GM18861 (cell line): ENCODE measurements at regions not wholly inside any gene's neighbourhood (a gene's known extent, or its start where the extent isn't known, plus 50 kb on each side); places are given as distances from the start of the nearest gene placed in this dataset.
"Not testable (repeated sequence)": the region's sequence is repeated elsewhere in the genome, so short reads cannot be mapped to it uniquely, and the experiment has no call there.

Experiments
- ATAC-seq: cut with Tn5 transposase; IDR thresholded peaks from one replicate; pipeline ENCODE4 v1.9.1; 2021; ENCODE audit not compliant: unreplicated experiment

DNA sequence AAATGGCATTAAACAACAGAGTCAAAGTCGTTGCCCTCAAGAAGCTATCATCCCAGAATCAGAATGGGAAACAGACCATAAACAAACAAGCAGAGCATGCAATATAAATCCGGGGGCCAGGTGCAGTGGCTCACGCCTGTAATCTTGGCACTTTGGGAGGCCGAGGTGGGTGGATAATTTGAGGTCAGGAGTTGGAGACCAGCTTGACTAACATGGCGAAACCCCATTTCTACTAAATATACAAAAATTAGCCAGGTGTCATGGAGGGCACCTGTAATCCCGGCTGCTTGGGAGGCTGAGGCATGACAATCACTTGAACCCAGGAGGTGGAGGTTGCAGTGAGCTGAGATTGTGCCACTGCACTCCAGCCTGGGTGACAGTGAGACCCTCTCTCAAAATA lies 249.8 kb downstream of the CYRIA start:
- ATAC-seq: not testable (repeated sequence)

DNA sequence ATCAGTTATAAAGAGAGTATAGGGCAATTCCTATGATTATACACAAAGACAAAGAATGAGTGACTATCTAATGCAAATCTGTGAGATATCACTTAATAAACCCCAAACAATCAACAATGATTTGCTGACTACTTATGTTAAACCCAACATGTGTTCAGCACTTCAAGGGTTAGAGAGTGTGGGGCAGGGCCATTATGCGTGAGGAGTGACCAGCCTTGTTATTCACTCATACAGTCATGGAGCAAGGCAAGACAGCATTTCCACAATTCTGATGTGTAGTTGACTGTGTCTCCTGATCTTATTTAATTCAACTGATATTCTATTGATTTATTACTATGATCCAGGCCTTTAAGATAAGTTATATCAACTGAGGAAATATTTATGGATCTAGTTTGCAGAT lies 251.7 kb downstream of the CYRIA start:
- no peak for ATAC-seq

DNA sequence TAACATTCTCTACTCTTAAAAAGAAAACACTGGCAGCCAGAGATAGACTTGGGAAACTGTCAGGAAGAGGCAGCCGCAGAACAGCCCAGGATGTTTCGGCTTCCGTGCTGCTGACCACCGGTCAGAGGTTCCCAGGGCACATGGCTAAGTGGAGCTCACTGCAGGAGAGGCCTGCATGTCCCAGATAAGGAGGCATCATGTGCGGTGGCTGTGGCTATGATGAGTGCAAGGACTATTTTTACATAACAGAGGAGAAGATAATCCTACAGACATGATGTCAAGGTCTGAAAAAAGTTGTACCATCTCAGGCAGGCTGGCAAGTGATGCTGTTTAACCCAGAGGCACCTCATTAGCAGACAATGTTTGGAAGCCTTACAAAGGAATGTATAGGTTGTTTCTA lies 252.3 kb downstream of the CYRIA start:
- no peak for ATAC-seq

DNA sequence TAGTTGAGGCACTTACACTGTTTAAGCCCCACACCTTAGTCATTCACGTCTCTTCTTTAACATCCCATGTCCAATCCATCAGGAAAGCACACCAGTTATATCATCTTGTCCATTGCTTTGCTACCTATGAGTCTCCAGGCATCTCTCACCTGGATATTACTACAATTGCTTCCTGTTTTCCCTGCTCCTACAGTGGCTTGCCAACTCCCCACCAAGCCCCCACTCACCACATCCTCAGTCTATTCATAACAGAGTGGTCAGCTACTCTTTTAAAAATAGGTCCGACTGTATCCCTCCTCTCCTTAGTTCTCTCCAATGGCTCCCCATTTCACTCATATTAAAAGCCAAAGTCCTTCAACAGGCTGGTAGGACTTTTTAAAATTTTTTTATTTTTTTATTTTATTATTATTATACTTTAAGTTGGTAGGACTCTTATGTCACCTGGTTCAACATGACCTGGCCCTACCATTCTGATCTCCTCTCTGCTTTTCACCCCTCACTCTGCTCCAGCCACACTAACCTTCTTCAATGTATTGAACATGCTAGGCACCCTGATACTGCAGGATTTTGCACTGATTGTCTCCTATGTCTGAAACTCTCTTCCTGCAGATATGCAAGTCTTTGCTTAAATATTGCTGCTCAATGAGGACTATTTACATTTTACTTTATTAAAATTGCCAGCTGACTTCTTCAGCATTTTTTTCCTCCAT lies 253.2 kb downstream of the CYRIA start:
- ATAC-seq: no peak

DNA sequence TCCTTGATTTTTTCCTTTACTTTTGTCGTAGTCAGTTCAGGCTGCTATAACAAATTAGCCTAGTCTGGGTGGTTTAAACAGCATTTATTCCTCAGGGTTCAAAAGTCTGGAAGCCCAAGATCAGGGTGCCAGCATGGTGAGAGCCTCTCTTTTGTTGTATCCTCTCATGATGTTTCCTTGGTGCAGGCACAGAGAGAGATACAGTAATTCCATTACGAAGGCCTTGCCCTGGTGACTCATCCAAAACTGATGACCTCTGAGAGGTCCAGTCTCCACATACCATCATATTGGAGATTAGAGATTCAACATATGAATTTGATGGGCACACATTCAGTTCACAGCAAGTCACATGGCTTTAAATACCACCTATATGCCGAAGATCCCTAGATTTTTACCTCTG lies 253.8 kb downstream of the CYRIA start:
- ATAC-seq: no peak

DNA sequence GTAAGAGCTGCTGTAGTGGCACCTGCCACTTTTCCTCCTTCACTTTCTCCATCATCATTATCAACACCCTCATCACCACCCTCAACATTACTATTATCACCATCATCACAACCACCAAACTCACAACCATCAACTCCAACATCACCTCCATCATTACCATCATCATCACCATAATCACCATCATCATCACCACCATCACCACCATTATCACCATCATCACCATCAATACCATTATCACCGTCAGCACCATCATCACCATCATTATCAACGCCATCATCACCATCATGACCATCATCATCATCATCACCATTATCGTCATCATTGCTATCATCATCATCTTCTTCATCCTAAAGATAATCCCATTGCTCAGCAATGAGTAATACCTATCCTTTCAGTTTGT lies 255.8 kb downstream of the CYRIA start:
- no peak for ATAC-seq

DNA sequence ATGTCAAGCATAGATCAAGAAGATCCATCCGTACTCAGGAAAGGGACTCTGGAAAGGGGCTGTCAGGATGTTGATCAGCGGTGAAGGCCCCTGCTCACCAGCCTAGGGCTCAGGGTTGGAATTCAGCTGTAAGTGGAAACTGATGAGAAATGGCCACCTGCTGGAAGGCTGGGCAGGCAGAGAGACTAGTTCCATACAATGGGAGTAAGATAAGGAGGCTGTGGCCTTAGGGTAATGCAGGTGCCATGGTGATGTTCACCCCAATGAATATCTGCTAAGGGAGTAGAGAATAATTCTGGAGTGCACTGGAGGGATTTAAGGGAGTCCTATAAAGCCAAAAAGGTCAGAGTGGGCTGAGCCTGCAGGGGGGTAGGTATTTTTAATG lies 256.6 kb downstream of the CYRIA start:
- ATAC-seq: no peak

DNA sequence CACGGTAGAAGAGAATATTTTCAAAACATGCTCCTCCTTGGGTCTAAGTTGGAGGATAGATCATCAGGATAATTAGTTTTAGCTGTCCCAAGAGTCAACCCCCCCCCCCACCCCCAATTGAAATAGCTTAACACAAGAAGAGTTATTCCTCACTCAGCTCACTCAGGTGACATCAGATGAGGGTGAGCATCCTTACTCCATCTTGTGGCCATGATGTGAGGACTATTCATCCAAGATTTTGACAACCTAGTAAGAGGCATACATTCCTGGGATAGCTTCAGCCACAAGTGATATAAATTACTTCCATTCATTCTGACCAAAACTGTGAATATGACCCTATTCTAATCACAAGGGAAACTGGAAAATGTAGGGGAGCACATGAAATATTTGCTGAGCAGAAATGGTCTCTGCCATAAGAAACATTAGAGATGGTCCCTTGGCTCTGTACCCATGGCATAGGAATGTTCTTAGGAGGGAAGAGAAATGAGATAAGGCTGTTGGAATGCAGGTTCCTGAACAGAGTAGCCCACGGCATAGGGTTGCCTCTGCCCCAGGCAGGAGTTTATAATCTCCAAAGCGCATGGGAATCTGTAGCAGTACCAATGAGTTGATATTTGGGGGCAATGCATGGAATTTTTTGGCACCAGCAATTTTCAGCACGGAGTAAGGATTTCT lies 257.2 kb downstream of the CYRIA start:
- no peak for ATAC-seq

DNA sequence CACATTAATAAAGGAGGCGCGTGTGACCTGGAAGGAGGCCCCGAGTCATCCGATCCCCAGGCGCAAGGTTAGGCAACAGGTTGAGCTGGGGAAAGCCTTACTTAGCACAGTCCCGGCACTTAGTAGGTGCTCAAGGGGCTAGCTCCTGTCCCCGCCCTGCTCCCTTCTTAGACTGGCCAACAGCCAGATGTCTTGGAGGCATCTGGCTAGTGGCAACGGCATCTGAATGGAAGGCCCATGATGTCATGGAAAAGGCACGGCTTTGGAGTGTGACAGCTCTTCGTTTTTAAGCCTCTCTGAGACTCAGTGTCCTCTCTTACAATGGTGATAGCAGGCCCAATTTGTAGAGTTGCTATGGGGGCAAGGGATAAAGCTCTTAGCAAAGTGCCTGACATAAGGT lies 258.3 kb downstream of the CYRIA start:
- ATAC-seq: no peak

DNA sequence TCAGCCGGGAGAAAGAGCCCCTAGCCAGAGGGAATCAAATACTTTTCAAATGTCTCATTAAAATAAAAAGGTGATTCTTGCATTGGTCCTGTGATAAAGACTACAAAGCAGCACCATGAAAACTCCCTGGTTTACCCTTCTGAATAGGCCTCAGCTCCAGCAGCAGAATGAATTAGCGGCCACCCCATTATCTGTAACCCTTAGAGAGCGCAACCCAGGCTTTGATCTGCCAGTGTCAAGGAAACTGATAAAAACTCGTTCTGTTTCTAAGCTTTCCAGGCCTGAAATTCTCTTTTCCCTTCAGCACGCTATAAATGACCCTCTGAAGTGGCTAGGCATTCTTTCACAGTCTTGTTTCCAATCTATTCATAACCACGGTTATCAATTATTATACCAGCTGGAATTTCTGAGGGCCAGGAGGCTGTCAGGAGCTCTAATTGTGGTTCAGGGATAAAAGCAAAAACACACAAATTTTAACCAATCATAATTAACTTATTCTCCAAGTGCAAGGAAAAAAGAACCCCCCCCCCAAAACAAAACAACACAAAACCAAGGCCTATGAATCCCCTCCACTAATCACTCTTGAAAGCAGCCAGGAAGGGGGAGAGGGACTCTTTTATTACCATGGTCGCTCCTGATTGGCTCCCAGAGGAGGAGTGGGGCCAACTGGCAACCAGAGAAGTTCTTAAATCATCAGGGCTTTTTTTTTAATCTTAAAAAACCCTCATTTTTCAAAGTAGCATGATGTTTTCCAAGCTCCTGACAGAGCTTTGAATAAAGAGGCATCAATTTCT lies 258.9 kb downstream of the CYRIA start:
- ATAC-seq: no peak

DNA sequence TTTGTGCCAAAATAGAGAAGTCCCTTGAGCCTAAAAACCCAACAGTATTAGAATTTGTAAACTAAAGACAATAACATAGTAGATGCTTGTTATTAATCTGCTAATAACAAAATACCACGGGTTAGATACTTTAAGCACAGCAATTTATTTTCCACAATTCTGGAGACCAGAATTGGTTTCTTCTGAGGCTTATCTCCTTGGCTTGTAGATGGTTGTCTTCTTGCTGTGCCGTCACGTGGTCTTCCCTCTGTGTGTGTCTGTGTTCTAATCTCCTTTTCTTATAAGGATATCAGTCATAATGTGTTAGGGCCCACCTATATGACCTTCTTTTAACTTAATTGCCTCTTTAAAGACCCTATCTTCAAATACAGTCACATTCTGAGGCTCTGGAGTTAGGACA lies 260.1 kb downstream of the CYRIA start:
- ATAC-seq: no peak

DNA sequence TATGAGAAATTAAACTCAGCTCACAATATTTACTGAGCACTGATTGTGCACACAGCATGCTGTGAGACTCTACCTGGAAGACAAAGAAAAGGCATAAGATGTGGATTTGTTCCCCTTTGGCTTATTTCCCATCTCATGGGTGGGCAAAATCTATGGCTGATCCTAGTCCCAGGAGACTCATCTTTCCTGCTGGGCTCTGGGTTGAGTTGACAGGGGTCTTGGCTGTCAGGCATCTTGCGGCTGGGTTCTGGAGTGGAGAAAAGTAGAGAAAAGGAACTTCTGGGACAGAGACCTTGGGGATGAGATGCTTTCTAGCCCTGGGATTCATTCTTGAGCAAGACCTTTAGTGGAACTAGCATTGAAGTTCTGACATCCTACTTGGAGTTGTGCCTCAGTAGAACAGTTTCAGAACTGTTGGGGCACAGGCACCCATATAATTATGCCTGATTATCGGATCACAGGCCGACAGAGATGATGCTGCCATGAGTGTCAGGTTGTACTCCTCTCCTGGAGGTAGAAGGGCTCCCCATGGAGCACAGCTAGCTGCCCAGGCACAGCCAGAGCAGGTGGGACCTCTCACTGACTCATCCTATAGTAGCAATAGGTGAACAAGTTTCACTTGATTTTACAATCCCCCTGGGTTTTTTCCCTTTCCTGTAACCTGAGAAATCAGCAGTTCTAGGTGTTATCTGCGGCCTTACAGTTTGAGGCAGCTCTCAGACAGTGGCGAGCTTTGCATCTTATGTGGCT lies 260.9 kb downstream of the CYRIA start:
- no peak for ATAC-seq

DNA sequence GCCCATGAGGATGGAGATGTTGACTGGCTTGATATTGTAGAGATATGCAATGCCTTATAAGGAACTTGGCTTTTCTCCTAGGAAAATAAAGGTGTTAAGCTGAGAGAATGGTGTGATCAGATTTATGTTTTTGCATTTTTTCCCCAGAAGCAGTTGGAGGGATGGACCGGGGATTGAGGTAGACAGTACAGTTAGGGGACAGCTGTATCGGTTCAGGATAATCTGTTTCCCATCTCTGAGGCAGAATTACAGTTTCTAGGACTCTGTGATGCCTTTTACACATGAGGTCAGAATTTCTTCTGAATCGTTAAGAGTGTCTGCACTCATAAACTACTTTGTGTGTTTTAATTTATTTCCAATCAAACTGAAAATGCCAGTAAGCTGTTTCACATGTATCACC lies 261.5 kb downstream of the CYRIA start:
- no peak for ATAC-seq

DNA sequence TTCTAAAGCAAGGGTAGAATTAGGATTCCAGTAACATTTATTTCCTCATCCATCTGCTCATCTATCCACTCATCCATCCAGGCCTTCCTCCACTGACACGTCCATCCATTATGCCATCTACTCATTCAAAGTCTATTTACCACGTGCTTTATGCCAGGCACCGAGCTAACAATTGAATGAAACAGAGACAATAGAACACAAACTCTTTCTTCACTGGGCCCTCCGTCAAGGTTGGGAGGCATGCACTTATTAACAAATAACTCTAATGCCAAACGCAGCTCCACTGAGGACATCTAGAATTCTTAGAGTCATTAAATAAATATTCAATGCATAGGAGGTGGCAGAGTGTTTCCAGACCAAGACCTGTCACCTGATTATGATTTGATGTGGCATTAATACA lies 262.7 kb downstream of the CYRIA start:
- no peak for ATAC-seq

DNA sequence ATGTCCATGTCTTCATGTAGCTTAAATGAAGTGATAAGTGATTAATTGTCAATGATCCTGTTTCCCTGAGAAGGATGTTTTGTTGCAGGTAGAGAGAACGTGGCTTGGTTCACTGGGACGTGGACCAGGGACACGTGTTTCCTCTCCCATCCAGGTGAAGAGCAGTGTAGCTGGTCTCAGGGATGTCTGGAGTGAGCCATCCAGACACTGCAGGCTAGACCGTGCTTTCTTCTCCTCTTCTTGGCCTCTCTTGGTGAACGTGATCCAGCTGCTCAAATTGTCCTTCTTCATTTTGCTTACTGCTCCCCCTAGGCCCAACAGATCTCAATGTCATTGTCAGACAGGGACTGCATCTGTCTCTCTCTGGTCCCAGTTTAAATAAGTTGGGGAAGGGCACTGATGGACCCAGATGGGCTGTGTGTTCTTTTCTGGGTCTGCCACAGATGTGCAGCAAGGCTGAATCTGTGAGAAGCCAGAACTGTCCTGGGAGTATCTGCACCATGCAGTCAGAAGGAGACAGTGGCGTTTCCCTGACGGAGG lies 263.8 kb downstream of the CYRIA start:
- ATAC-seq: no peak

DNA sequence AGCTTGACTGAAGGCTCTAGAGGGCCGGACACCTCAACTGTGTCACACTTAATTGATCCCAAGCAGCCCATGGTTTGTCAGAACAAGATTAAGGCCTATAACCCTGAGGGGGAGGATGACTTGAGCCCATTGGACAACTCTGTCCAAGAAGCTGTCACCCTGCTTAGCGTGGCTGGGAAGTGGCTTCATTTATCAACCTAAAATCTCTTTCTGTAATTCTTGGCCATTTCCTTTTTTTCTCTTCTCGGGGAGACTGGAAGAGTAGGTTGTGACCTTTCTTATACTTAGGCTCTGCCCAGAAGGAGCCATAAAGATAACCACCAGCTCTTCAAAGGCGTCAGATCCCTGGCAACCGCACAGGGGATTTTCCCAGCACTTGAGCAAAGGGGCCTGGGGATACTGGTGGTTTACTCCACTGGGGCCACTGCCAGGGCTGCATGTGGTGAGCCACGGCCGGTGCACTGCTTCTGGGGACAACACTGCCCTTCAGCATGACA lies 265.5 kb downstream of the CYRIA start:
- no peak for ATAC-seq

DNA sequence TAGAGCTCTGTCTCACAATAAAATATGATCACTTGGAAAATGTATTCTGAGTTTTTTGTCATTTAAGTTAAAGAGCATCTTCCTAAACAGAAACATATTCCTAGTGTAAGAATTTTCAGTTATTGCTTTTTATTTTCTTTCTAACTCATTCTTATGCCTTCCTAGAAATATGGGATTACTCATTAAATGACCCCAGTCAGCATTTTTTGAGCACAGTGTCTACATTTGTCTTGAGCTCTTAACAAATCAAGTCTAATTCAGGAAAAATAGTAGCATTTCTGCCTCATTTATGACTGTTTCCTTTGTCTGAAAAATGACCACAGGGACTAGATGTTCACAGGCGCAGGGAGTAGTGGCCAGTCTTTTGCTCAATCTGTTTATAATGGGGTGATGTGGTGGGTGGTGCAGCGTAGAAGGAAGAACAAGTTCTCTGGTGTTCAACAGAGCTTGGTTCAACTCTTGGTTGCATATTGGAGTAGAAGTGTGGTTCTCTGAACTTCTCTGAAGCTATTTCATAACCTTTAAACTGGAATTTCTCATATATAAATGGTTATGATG lies 267.1 kb downstream of the CYRIA start:
- no peak for ATAC-seq

DNA sequence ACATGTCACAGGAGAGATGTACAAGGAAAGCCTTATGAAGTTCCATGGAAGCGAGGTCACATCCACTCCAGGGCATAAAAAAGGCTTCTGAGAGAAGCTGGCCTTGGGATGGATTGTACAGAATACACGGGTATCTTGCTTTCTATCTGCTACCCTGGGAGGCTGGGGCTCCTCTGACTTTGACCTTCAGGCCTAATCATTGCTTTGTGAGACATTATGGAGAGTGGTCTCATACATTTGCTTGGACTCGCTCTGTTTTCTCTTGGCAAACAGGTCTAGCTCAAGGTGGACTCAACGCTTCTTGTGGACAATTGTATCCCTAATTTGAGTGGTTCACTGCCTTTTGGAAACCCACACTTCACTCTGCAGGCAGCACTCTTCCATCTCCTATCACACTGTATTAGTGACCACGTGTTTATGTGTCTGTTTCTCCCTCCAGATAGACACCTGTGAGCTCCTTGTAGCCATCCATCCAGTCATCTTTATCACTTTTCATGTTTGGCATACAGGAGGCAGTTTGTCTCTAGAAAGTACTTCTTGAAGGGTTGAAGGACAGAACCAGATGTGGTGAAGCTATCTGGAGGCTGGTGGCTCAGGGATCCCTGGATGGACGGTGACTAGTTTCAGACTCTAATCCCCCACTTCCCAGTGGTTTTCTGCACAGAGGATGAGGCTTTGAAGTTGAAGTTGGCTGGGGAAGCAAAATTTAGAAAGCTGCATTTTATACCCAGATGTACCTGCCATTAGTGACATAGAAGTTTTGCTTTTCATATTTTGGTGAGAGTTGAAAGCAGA lies 267.8 kb downstream of the CYRIA start:
- no peak for ATAC-seq

DNA sequence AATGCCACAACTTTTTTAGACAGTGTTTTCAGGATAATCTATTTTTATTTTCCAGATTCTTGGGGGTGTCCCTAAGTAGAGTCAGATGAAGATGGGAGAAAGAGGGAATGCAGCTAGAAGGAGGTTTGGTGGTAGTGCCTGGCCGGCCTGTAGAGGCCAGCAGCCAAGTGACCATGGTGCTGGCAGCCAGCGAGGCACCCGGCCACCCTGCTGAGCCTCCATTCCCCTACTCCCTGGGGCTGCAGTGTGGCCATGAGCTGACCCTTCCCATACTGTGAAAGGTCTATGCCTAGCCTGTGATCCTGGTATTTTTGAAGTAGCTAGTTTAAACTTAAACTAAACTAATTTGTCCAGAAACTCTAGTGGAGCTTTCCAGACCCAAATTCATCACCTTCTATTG lies 268.6 kb downstream of the CYRIA start:
- no peak for ATAC-seq

DNA sequence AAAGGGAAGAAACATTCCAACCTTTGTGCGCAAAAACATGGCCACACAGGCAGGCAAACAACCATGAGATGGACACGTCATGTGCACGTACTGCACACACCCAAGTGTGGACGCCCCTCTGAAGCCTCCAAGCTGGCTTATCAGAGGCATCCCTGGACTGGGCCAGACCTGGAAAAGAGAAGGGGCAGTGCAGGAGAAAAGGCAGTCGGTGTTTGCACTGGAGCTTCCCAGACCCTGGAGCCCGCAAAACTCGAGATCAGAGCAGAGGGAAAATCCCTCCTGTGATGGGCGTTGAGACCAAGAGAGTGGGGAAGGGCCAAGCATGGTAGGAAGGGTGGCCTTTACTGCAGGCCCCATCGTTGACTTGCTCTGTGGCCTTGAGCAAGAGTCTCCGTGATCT lies 269.5 kb downstream of the CYRIA start:
- no peak for ATAC-seq
